GM12878 (cell line): ENCODE measurements at regions not wholly inside any gene's neighbourhood (a gene's known extent, or its start where the extent isn't known, plus 50 kb on each side); places are given as distances from the start of the nearest gene placed in this dataset.

ENCODE experiments used
- ATAC-seq: fragments of 200-7000 bp; cut with Tn5 transposase; 3 replicates; pipeline ENCODE4 v1.9.1; 2020; ENCODE audit warnings: mild to moderate bottlenecking, moderate library complexity
- BruUV-seq: library from RNA; stranded (reverse); fragments of 400-500 nt; replicated peaks from 2 replicates; lab custom pipeline; 2021; lab: Mats Ljungman, UMichigan
- CTCF ChIA-PET: fragments of 300-600 bp; sonication (Branson Sonifier 250); formaldehyde crosslinking; extraction: SDS; loops from one replicate; lab custom pipeline; 2021; ENCODE audit warnings: inconsistent platforms; lab: Yijun Ruan, JAX
- POLR2A ChIA-PET: fragments of 350-600 bp; formaldehyde crosslinking; extraction: SDS; loops from one replicate; lab custom pipeline; 2021; ENCODE audit warnings: inconsistent platforms; lab: Charles Lee
- RAD21 ChIA-PET: fragments of 300-600 bp; sonication (Branson Sonifier 250); formaldehyde crosslinking; loops from one replicate; lab custom pipeline; 2023; ENCODE audit warnings: antibody characterized with exemption; ENCODE audit not compliant: unreplicated experiment; lab: Charles Lee
- SMC1A ChIA-PET: fragments of 300-600 bp; sonication (Branson Sonifier 250); formaldehyde crosslinking; loops from one replicate; lab custom pipeline; 2023; ENCODE audit not compliant: unreplicated experiment, uncharacterized antibody; lab: Charles Lee
- DNase-seq: peaks from one replicate; pipeline ENCODE4 v3.0.0-alpha.2; 2011; ENCODE audit warnings: low read depth, low spot score
- FAIRE-seq: peaks from 3 replicates; lab custom pipeline; 2011; peaks lifted over from hg19 to GRCh38; lab: Jason Lieb, UNC
- H2AFZ ChIP-seq: 2 replicates; pipeline ENCODE4 v1.6.0; 2011; ENCODE audit warnings: low read depth, low read length, control low read depth; ENCODE audit not compliant: control insufficient read depth
- H3K27ac ChIP-seq: 2 replicates; pipeline ENCODE4 v1.5.1; 2011; ENCODE audit warnings: control low read depth; ENCODE audit not compliant: control insufficient read depth, insufficient read depth
- H3K27me3 ChIP-seq, 2 experiments: replicated peaks in 1 of 2; 2 replicates each; pipeline versions ENCODE4 v1.6.0 to v1.6.1; 2011; ENCODE audit warnings: low read length in 1 of 2; ENCODE audit not compliant: control insufficient read depth in 2 of 2, insufficient read depth in 2 of 2
- H3K36me3 ChIP-seq, 2 experiments: 2 replicates each; pipeline ENCODE4 v1.5.1; 2011; ENCODE audit warnings: low read length in 1 of 2; ENCODE audit not compliant: control insufficient read depth in 2 of 2, insufficient read depth in 2 of 2
- H3K4me1 ChIP-seq: 2 replicates; pipeline ENCODE4 v1.6.1; 2011; ENCODE audit warnings: mild to moderate bottlenecking, low read length, moderate library complexity, mixed read lengths; ENCODE audit not compliant: control insufficient read depth, insufficient read depth
- H3K4me2 ChIP-seq: 2 replicates; pipeline ENCODE4 v1.6.0; 2011; ENCODE audit warnings: control low read depth; ENCODE audit not compliant: control insufficient read depth, insufficient read depth
- H3K4me3 ChIP-seq: fragments of 200-600 bp; sonication (generic); 2 replicates; pipeline ENCODE4 v1.5.1; 2016
- H3K79me2 ChIP-seq: 2 replicates; pipeline ENCODE4 v1.6.0; 2011; ENCODE audit warnings: low read length; ENCODE audit not compliant: control insufficient read depth, insufficient read depth
- H3K9ac ChIP-seq: 2 replicates; pipeline ENCODE4 v1.8.0; 2011; ENCODE audit warnings: low read length, control low read depth, mixed read lengths; ENCODE audit not compliant: control insufficient read depth, insufficient read depth
- H3K9me3 ChIP-seq: replicated peaks from 3 replicates; pipeline ENCODE4 v1.5.1; 2011; ENCODE audit warnings: mild to moderate bottlenecking, low read length; ENCODE audit not compliant: control insufficient read depth, insufficient read depth
- H4K20me1 ChIP-seq: 2 replicates; pipeline ENCODE4 v1.6.0; 2011; ENCODE audit not compliant: control insufficient read depth, insufficient read depth
- BACH1 ChIP-seq: fragments of 450-650 bp; IDR thresholded peaks from 2 replicates; pipeline ENCODE4 v1.6.1; 2017; ENCODE audit warnings: mild to moderate bottlenecking, borderline replicate concordance
- HDAC6 ChIP-seq: fragments of 200-600 bp; sonication (generic); IDR thresholded peaks from one replicate; pipeline ENCODE4 v1.8.0; 2017; ENCODE audit warnings: antibody characterized with exemption; ENCODE audit not compliant: unreplicated experiment
- RB1 ChIP-seq: fragments of 450-650 bp; formaldehyde crosslinking; IDR thresholded peaks from 2 replicates; pipeline ENCODE4 v1.6.1; 2017; ENCODE audit warnings: mild to moderate bottlenecking, borderline replicate concordance
- USF1 ChIP-seq: IDR thresholded peaks from 2 replicates; pipeline ENCODE4 v1.6.1; 2011; ENCODE audit warnings: borderline replicate concordance, low read depth, mild to moderate bottlenecking, moderate library complexity, mixed read lengths, low read length; ENCODE audit not compliant: insufficient read depth; ENCODE audit errors: extremely low read length
- WGBS: methylation state at CpG from one replicate; pipeline ENCODE4 v1.1.6; 2016; ENCODE audit warnings: low lambda C conversion rate; ENCODE audit not compliant: insufficient replicate concordance, insufficient coverage; ENCODE audit errors: missing lambda C conversion rate; 5-methylcytosine and 5-hydroxymethylcytosine counted together
- in situ Hi-C: fragments of 300-500 bp; cut with MboI; formaldehyde crosslinking; loops from 9 replicates; pipeline ENCODE4 v1.14.3; 2018; ENCODE audit warnings: mixed read lengths
- intact Hi-C: fragments of 100-400 bp; cut with micrococcal nuclease; formaldehyde crosslinking; loops from one replicate; pipeline ENCODE4 v1.14.2; 2022; ENCODE audit not compliant: unreplicated experiment
- TF ChIP-seq, protein P1 (sequence below): fragments of 450-650 bp; IDR thresholded peaks from 2 replicates; pipeline ENCODE4 v1.6.1; 2014; ENCODE audit warnings: mild to moderate bottlenecking

DNA sequence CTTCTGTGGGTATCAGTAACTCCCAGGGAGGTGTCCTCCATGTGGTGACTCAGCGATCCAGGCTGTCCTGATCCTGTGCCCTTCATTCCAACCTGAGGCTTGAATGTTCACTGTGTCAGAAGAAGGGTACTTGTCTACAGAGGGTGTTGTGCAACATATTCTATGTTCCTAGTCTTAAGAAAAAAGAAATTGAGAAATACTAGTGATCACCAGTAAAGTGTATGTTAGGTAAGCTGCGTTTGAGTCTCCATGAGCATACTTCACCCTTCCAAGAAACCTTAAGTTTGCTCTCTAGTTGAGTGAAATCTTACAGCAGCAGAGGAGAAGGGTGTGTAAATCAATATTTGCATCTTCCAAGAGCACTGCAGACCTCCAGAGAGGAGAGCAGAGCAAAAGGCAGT is 122.2 kb upstream of the SLC24A5 start:
- H3K27ac ChIP-seq = no peak overlapping the region
- ChIA-PET POLR2A (no interaction called here), RAD21 (no interaction called here), CTCF (interaction anchor here (2.3 kb wide), 1 partner anchor 11 kb away, joined by 6 read pairs; no protein-coding TSS in a partner anchor), SMC1A (no interaction called here)
- no peaks in the 10 kb centered on the region for H3K79me2 ChIP-seq
- no peak overlapping the region for H3K4me3 ChIP-seq
- no peaks in the 10 kb centered on the region for H3K27me3 ChIP-seq
- no peak overlapping the region for H3K9ac ChIP-seq
- no peak overlapping the region for H2AFZ ChIP-seq
- FAIRE-seq (no peak), DNase-seq (no peak), ATAC-seq (no peak)
- H4K20me1 ChIP-seq = no peaks in the 10 kb centered on the region
- H3K4me1 ChIP-seq = peaks cover 16% of the 10 kb centered on the region
- H3K9me3 ChIP-seq = no peaks in the 10 kb centered on the region
- H3K4me2 ChIP-seq = no peak overlapping the region
- no TSS peak for BruUV-seq
- WGBS = 57% methylated on average over 2 of the region's 2 CpGs
- no peaks in the 10 kb centered on the region for H3K36me3 ChIP-seq
- TF ChIP-seq RB1 (no peak), BACH1 (no peak), USF1 (no peak), HDAC6 (no peak)
- TF ChIP-seq, protein P1, sequence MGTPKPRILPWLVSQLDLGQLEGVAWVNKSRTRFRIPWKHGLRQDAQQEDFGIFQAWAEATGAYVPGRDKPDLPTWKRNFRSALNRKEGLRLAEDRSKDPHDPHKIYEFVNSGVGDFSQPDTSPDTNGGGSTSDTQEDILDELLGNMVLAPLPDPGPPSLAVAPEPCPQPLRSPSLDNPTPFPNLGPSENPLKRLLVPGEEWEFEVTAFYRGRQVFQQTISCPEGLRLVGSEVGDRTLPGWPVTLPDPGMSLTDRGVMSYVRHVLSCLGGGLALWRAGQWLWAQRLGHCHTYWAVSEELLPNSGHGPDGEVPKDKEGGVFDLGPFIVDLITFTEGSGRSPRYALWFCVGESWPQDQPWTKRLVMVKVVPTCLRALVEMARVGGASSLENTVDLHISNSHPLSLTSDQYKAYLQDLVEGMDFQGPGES = no peak
- in situ Hi-C loops (loop anchor here (25.0 kb wide), 1 partner anchor 1686 kb away; no protein-coding TSS in a partner anchor), intact Hi-C loops (no loop called here)
